CD1c-positive myeloid dendritic cell (primary cell): ENCODE measurements at regions not wholly inside any gene's neighbourhood (a gene's known extent, or its start where the extent isn't known, plus 50 kb on each side); places are given as distances from the start of the nearest gene placed in this dataset.

Source experiments
- DNase-seq: peaks from one replicate; pipeline ENCODE4 v3.0.0-alpha.2; 2016; ENCODE audit errors: extremely low spot score

DNA sequence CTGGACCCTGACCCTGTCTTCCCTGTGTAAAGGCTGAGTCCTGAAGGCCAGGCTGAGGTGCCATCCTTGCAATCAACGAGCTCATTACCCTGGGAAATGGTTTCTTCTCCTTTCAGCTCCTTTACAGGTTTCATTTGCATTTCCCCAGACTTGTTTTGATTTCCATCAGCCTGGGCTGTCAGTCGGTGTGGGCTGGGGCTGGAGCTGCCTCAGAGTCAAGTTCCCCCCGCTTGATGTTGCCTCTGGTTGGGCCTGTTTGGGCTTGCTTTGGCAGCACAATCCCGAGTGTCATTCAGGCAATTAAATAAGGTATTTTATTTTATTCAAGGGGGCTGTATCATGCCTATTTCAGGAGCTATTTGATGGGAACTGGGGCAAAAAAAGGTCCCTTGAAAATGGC lies 424.9 kb downstream of the INSC start:
- no peak for DNase-seq

- no peak for DNase-seq
These were observed 426.4 kb downstream of the INSC start for GRCh38 chr11:15541079-15541478.

- no peak for DNase-seq
These were observed 429.6 kb downstream of the INSC start for GRCh38 chr11:15544353-15544752.

GRCh38 chr11:15547685-15548084 lies 433.0 kb downstream of the INSC start:
- DNase-seq = no peak

- DNase-seq = no peak
These were observed 437.5 kb downstream of the INSC start for GRCh38 chr11:15551901-15552851.

DNA sequence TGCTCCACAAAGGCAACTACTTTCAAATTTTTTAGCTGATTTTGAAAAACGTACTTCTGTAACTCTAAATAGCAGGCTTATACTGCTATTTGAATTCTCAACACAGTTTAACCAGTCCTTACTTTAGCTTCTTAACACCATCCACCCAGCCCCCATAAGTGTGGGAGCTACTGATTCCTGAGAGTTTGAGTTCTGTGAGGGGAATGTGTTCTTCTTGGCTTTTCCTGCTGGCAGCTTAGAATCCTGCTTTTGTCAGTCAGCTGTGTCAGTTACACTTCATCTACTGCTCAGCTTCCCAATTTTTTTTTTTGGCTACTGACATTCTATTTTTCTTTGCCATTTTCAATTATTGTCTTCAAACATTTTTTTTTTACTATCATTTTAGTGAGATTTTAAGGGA lies 440.4 kb downstream of the INSC start:
- DNase-seq = no peak

GRCh38 chr11:15557457-15558230 lies 442.9 kb downstream of the INSC start:
- DNase-seq = no peak

DNA sequence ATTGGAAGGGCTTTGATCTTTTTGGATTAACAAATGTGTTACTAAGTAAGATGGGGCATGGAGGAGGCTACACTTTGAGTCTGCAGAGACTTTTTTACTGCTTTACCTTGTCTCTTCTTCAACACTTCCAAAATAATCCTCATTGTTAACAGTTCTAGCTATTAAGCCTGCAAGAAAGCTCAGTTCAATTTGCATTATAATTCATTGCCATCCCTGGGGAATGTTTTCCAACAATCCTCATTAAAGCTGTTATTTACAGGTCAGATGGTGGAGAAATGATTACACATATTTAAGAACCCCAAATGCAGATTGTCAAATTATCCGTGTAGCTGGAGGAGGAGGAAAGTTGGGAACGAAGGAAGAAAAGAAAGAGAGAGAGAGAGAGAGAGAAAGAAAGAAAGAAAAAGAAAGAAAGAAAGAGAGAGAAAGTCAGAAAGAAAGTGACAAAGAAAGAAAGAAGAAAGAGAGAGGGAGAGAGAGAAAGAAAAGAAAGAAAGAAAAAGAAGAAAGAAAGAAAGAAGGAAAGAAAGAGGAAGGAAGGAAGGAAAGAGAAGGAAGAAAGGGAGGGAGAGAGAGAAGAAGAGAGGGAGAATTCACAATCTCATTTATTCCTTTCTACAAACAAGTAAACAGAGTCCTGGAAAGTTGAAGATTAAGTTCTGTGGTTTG lies 443.9 kb downstream of the INSC start:
- DNase-seq = no peak

- DNase-seq = no peak
These were observed 446.2 kb downstream of the INSC start for GRCh38 chr11:15560689-15561467.

- no peak for DNase-seq
These were observed 447.5 kb downstream of the INSC start for GRCh38 chr11:15562230-15562629.

- no peak for DNase-seq
These were observed 448.3 kb downstream of the INSC start for GRCh38 chr11:15563054-15563453.

- no peak for DNase-seq
These were observed 451.2 kb downstream of the INSC start for GRCh38 chr11:15565880-15566279.

GRCh38 chr11:15568440-15568839 lies 453.7 kb downstream of the INSC start:
- no peak for DNase-seq

DNA sequence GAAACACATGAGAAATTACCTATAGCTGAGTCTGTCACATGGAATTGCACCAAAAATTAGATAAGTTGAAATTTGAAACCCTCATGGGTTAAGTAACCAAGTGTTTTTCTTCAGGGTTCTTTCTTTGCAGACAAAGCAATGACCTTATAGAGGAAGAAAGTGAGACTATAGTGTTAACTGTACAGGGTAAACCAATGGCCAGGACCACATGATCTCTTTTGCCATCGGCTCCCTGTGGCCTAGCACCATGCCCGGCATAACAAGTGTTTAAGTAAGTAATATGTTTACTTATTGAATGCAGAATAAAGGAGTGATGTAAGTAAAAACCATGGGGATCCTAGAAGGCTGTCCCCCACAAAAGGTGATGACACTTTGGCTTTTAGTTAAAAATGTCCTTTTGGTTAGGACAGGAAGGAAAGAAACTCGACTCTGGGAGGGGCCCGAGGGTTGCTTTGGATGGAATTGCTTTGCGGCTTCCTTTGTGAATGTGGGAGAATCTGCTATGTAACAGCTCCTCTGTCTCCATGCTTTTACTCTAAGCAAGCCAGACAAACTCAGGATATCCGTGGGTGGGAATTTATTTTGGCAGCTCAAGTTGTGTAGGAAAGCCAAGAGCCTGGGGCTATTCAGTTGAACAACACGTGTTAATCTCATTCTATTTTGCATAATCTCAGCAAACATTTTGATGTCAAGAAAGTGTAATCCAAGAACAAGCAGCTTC lies 454.7 kb downstream of the INSC start:
- no peak for DNase-seq

DNA sequence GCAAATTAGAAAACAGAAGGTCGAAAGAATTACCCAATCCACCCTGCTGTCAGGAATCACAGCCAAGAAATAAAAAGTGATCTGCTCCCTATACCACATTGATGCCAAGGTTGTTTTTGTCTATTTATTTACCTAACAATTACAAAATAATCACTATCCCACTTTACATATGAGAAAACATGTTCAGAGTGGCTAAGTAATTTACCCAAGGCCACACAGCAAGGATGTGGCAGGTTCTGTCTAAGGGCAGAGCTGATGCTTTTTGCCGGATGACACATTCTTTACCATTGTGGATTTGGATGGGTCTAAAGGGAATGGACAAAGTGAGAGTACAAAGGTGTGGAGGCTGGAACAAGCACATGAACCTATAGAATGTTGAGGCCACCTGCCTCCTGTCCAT lies 460.7 kb downstream of the INSC start:
- DNase-seq = no peak

DNA sequence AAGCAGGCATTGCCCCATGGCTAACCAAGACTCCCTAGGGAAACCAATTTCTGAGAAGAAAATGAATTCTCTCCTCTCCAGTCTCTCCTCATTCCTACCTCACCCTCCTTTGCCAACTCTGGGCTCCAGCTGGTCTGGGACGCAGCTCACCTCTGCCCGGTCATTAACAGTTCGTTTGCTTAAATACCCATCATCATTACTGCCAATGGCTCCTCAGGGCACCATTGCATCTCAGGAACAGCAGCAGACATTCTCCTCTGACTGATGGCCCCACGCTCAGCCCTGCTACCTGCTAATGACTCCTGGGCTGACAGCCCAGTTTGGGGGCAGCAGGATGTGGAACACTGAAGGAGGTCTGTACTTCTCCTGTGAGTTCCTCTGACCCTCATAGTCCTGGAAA lies 462.0 kb downstream of the INSC start:
- DNase-seq = no peak

DNA sequence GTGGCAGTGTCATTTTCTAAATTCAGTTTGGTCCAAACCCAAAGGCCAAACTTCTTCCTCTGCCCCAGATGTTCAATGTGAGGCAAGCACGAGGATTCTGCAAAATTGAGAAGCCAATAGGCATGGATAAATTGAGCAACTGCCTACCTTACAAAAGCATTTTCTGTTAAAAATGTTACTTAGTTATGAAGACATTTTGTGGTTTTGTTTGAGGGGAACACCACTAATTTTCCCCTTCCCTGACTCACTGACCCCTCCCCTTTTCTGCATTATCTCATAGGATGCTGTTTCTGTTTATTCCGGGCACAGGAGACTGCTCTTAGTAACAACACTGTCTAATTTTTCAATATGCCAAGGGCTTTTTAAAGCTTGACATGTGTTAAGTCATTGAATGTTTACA lies 462.8 kb downstream of the INSC start:
- no peak for DNase-seq

- no peak for DNase-seq
These were observed 464.7 kb downstream of the INSC start for GRCh38 chr11:15579287-15580001.

- DNase-seq = no peak
These were observed 465.5 kb downstream of the INSC start for GRCh38 chr11:15580056-15580774.

GRCh38 chr11:15580775-15581095 lies 466.0 kb downstream of the INSC start:
- no peak for DNase-seq
